C4-2B (cell line): ENCODE measurements at regions not wholly inside any gene's neighbourhood (a gene's known extent, or its start where the extent isn't known, plus 50 kb on each side); places are given as distances from the start of the nearest gene placed in this dataset.

Source experiments
- CTCF ChIP-seq: fragments of 450-650 bp; conservative IDR thresholded peaks from 2 replicates; pipeline ENCODE4 v1.5.1; 2017; ENCODE audit warnings: mild to moderate bottlenecking
- ZFX ChIP-seq: fragments of 450-650 bp; IDR thresholded peaks from 2 replicates; pipeline ENCODE4 v1.6.1; 2017

GRCh38 chr9:84481231-84481630, 140.7 kb upstream of the SLC28A3 start:
- TF ChIP-seq CTCF, result no peak
- no peak for TF ChIP-seq ZFX
